Mesothelial cell of epicardium (in vitro differentiated cells): ENCODE measurements at regions not wholly inside any gene's neighbourhood (a gene's known extent, or its start where the extent isn't known, plus 50 kb on each side); places are given as distances from the start of the nearest gene placed in this dataset.
"Not testable (repeated sequence)": the region's sequence is repeated elsewhere in the genome, so short reads cannot be mapped to it uniquely, and the experiment has no call there.

Experiments used
- DNase-seq, 2 experiments: peaks; one replicate each; pipeline ENCODE4 v3.0.0; 2021; ENCODE audit warnings: low spot score in 2 of 2; ENCODE audit not compliant: unreplicated experiment in 2 of 2
- H3K27ac Mint-ChIP-seq: 2 replicates; pipeline ENCODE4 v1.8.0; 2021; ENCODE audit warnings: mixed read lengths
- H3K27me3 Mint-ChIP-seq: 2 replicates; pipeline ENCODE4 v1.8.0; 2021; ENCODE audit warnings: low read depth, mixed read lengths
- H3K36me3 Mint-ChIP-seq: 2 replicates; pipeline ENCODE4 v1.8.0; 2021; ENCODE audit warnings: mixed read lengths
- H3K4me1 Mint-ChIP-seq: 2 replicates; pipeline ENCODE4 v1.8.0; 2021; ENCODE audit warnings: mixed read lengths
- H3K4me3 Mint-ChIP-seq: 2 replicates; pipeline ENCODE4 v1.8.0; 2021; ENCODE audit warnings: mild to moderate bottlenecking, moderate library complexity, mixed read lengths
- H3K9me3 Mint-ChIP-seq: 2 replicates; pipeline ENCODE4 v1.8.0; 2021; ENCODE audit warnings: mixed read lengths
- CTCF ChIP-seq: fragments of 200-600 bp; sonication (generic); IDR thresholded peaks from one replicate; pipeline ENCODE4 v1.5.0; 2021; ENCODE audit warnings: antibody characterized with exemption; ENCODE audit not compliant: unreplicated experiment

GRCh38 chr18:29378651-29379136 lies 1201.8 kb upstream of the CDH2 start:
- H3K4me3 Mint-ChIP-seq: no peak overlapping the region
- no peak for TF ChIP-seq CTCF
- no peaks in the 10 kb centered on the region for H3K27me3 Mint-ChIP-seq
- no peaks in the 10 kb centered on the region for H3K36me3 Mint-ChIP-seq
- H3K27ac Mint-ChIP-seq: no peak overlapping the region
- peaks cover 15% of the 10 kb centered on the region for H3K9me3 Mint-ChIP-seq
- no peaks in the 10 kb centered on the region for H3K4me1 Mint-ChIP-seq
- DNase-seq: no peak

- Mint-ChIP-seq H3K9me3 (peaks cover 20% of the 10 kb centered on the region), H3K36me3 (no peaks in the 10 kb centered on the region), H3K4me1 (no peaks in the 10 kb centered on the region), H3K27me3 (no peaks in the 10 kb centered on the region), H3K4me3 (no peak overlapping the region), H3K27ac (no peak overlapping the region)
- TF ChIP-seq CTCF: no peak
- DNase-seq: no peak
Measured at GRCh38 chr18:29377346-29377745, 1200.4 kb upstream of the CDH2 start.

- Mint-ChIP-seq H3K9me3 (peaks cover 22% of the 10 kb centered on the region), H3K4me3 (no peak overlapping the region), H3K27me3 (no peaks in the 10 kb centered on the region), H3K36me3 (peaks cover 2% of the 10 kb centered on the region), H3K27ac (no peak overlapping the region), H3K4me1 (no peaks in the 10 kb centered on the region)
- no peak for TF ChIP-seq CTCF
- no peak for DNase-seq
Measured at GRCh38 chr18:29373000-29373399, 1196.1 kb upstream of the CDH2 start.

GRCh38 chr18:29361843-29362242 lies 1184.9 kb upstream of the CDH2 start:
- Mint-ChIP-seq H3K27me3 (no peaks in the 10 kb centered on the region), H3K4me3 (no peak overlapping the region), H3K36me3 (no peaks in the 10 kb centered on the region), H3K4me1 (peaks cover 8% of the 10 kb centered on the region), H3K27ac (no peak overlapping the region), H3K9me3 (peaks cover 5% of the 10 kb centered on the region)
- no peak for TF ChIP-seq CTCF
- DNase-seq: no peak

GRCh38 chr18:29360659-29361058 lies 1183.7 kb upstream of the CDH2 start:
- H3K4me3 Mint-ChIP-seq, H3K4me1 Mint-ChIP-seq, H3K27ac Mint-ChIP-seq, DNase-seq, H3K36me3 Mint-ChIP-seq, H3K9me3 Mint-ChIP-seq, H3K27me3 Mint-ChIP-seq: not testable (repeated sequence)

- H3K4me3 Mint-ChIP-seq, H3K4me1 Mint-ChIP-seq, H3K27ac Mint-ChIP-seq, H3K27me3 Mint-ChIP-seq, DNase-seq, H3K36me3 Mint-ChIP-seq: not testable (repeated sequence)
- peaks cover 17% of the 10 kb centered on the region for H3K9me3 Mint-ChIP-seq
Measured at GRCh38 chr18:29359222-29359621, 1182.3 kb upstream of the CDH2 start.

- peaks cover 3% of the 10 kb centered on the region for H3K4me1 Mint-ChIP-seq
Measured at GRCh38 chr18:29351171-29351570, 1174.2 kb upstream of the CDH2 start.

More at GRCh38 chr18:29351171-29351570, 1174.2 kb upstream of the CDH2 start:
- no peak for TF ChIP-seq CTCF
- no peaks in the 10 kb centered on the region for H3K27me3 Mint-ChIP-seq
- H3K4me3 Mint-ChIP-seq: no peak overlapping the region
- DNase-seq: no peak
- no peaks in the 10 kb centered on the region for H3K36me3 Mint-ChIP-seq
- H3K27ac Mint-ChIP-seq: no peak overlapping the region
- H3K9me3 Mint-ChIP-seq: peaks cover 17% of the 10 kb centered on the region
